Gastroesophageal sphincter (tissue), 4 donors: ENCODE measurements at regions not wholly inside any gene's neighbourhood (a gene's known extent, or its start where the extent isn't known, plus 50 kb on each side); places are given as distances from the start of the nearest gene placed in this dataset.

Experiments
- ATAC-seq: fragments of 150-250 bp; one replicate; pipeline ENCODE4 v1.9.1; 2016; ENCODE audit warnings: mild to moderate bottlenecking, moderate library complexity
- H3K27ac ChIP-seq, 4 donors: fragments of 200-600 bp; sonication (generic) in 3 of 4; 1 replicate in 3 of 4; 2 replicates in 1 of 4; pipeline ENCODE4 v1.5.1; 2016 to 2019
- H3K27me3 ChIP-seq: fragments of 200-600 bp; sonication (generic); one replicate; pipeline ENCODE4 v1.5.1; 2019
- H3K36me3 ChIP-seq, 2 donors: fragments of 200-600 bp; sonication (generic); one replicate each; pipeline ENCODE4 v1.5.1; 2019; ENCODE audit warnings: control low read depth in 1 of 2
- H3K4me1 ChIP-seq, 3 donors: fragments of 200-600 bp; sonication (generic); 1 replicate in 2 of 3; 2 replicates in 1 of 3; pipeline ENCODE4 v1.5.1; 2016 to 2019; ENCODE audit warnings: control low read depth in 2 of 3
- H3K4me3 ChIP-seq, 2 donors: fragments of 200-600 bp; sonication (generic); one replicate each; pipeline ENCODE4 v1.5.1; 2019; ENCODE audit warnings: mild to moderate bottlenecking in 1 of 2, moderate library complexity in 1 of 2
- H3K9me3 ChIP-seq, 3 donors: fragments of 200-600 bp; sonication (generic); one replicate each; pipeline ENCODE4 v1.5.1; 2017 to 2019; ENCODE audit warnings: control low read depth in 2 of 3
- EP300 ChIP-seq: sonication (generic); formaldehyde crosslinking; IDR thresholded peaks from one replicate; pipeline ENCODE4 v1.6.1; 2017; ENCODE audit warnings: antibody characterized with exemption, mild to moderate bottlenecking
- POLR2A ChIP-seq, 2 donors: fragments of 450-650 bp; IDR thresholded peaks; one replicate each; pipeline ENCODE4 v1.6.1; 2017; ENCODE audit warnings: antibody characterized with exemption in 2 of 2, mild to moderate bottlenecking in 2 of 2, moderate library complexity in 1 of 2
- POLR2AphosphoS5 ChIP-seq: sonication (generic); formaldehyde crosslinking; IDR thresholded peaks from one replicate; pipeline ENCODE4 v1.6.1; 2017; ENCODE audit warnings: antibody characterized with exemption
- WGBS, 2 donors: methylation state at CpG; one replicate each; pipeline ENCODE4 v1.1.5; 2018; ENCODE audit warnings: low coverage in 1 of 2; 5-methylcytosine and 5-hydroxymethylcytosine counted together
- TF ChIP-seq, protein P1 (sequence below), 4 experiments: fragments of 200-600 bp in 2 of 4; fragments of 450-650 bp in 2 of 4; sonication (generic) in 1 of 4; IDR thresholded peaks; one replicate each; pipeline ENCODE4 v1.5.1; 2017 to 2019; ENCODE audit warnings: antibody characterized with exemption in 4 of 4, mild to moderate bottlenecking in 2 of 4, moderate library complexity in 2 of 4

DNA sequence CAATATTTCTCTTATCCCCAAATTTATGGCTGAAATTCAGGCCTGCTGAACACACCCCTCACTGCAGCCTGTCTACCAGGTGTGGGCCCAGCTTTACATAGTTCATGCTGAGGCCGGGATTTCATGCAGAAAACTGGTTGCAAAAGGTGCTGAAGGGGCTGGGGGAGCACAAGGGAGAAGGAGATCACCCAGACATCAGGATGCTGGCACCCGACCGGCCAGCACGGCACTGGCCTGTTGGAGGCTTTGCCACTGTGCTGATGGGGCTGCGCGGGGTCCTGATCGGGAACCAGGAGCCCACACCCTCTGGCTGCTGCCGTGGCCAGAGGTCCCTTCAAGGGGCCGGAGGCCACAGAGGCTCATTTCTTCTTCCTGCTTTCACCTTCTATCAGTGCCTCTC, 177.9 kb upstream of the C2CD4B start:
- ATAC-seq, result no peak
- peaks cover 0 to 3% (median 0%) of the 10 kb centered on the region in 3 donors for H3K9me3 ChIP-seq
- TF ChIP-seq POLR2A (IDR thresholded peaks at IDR 0.05) (no peak), POLR2AphosphoS5 (no peak), EP300 (no peak)
- TF ChIP-seq, protein P1, sequence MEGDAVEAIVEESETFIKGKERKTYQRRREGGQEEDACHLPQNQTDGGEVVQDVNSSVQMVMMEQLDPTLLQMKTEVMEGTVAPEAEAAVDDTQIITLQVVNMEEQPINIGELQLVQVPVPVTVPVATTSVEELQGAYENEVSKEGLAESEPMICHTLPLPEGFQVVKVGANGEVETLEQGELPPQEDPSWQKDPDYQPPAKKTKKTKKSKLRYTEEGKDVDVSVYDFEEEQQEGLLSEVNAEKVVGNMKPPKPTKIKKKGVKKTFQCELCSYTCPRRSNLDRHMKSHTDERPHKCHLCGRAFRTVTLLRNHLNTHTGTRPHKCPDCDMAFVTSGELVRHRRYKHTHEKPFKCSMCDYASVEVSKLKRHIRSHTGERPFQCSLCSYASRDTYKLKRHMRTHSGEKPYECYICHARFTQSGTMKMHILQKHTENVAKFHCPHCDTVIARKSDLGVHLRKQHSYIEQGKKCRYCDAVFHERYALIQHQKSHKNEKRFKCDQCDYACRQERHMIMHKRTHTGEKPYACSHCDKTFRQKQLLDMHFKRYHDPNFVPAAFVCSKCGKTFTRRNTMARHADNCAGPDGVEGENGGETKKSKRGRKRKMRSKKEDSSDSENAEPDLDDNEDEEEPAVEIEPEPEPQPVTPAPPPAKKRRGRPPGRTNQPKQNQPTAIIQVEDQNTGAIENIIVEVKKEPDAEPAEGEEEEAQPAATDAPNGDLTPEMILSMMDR (IDR thresholded peaks at IDR 0.05), result no peak
- no peaks in the 10 kb centered on the region for H3K36me3 ChIP-seq
- no peaks in the 10 kb centered on the region for H3K27me3 ChIP-seq
- WGBS, 2 donors, result 100% methylated on average over 1 of the region's 9 CpGs; no CpG with 5 or more reads in 1 of the 2 donors
- no peak overlapping the region for H3K27ac ChIP-seq
- H3K4me3 ChIP-seq, result no peak overlapping the region
- no peaks in the 10 kb centered on the region for H3K4me1 ChIP-seq

DNA sequence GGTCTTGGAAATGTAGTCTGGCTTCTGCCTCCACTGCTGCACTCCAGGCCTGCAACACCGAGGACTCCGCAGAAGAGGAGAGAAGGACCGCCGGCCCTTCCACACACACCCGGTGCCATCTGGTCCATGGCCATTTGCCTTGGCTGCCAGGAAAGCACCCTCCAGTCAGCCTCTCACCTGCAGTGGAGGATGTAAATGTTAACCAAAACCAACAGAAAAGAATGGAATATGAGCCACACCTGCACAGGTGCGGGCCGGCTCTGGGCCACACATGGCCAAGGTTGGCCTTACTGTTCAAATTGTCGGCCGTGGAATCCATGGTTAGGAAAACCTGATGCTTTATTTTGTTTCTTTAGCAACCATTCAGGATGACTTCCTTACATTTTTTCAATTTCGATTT, 178.3 kb upstream of the C2CD4B start:
- no peak overlapping the region for H3K4me3 ChIP-seq
- H3K9me3 ChIP-seq, result peaks cover 0 to 3% (median 0%) of the 10 kb centered on the region in 3 donors
- no peak for ATAC-seq
- H3K27ac ChIP-seq, result no peak overlapping the region
- no peaks in the 10 kb centered on the region for H3K36me3 ChIP-seq
- H3K4me1 ChIP-seq, result no peaks in the 10 kb centered on the region
- no peaks in the 10 kb centered on the region for H3K27me3 ChIP-seq
- WGBS, 2 donors, result 73 to 87% methylated on average over 2 to 5 of the region's 10 CpGs
- TF ChIP-seq POLR2A (IDR thresholded peaks at IDR 0.05), result no peak
- TF ChIP-seq, protein P1 (IDR thresholded peaks at IDR 0.05), result no peak
- no peak for TF ChIP-seq POLR2AphosphoS5
- no peak for TF ChIP-seq EP300

DNA sequence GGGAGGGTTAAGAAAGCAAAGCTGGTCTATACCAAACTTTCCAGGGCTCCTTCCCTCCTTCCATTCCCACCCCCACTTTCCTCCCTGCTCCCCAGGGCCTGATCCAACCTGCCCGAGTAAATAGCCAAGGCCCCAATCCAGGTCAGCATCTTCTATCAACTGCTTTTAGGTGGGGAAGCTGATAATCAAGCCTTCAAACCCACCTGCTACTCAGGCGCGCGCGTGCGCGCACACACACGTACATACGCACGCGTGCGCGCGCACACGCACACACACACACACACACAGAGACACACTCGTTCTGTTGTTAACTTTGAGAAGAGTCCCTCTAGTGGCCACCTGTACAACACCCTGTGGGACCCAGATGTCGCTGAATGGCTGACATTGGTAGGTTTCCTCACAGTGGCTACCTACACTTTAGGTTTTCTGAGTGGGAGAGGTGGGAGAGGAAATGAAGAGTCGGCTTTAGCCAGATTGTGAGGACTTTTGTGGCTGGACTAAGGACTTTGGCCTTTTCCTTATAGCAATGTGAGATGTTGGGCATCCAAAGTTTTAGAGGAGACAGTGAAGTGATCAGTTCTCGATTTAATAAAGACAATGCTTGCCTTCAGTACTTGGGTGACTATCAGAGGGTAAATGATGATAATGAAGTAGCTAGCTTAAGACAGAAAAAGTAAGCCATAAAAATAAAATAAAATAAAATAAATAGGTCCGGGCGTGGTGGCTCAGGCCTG, 179.9 kb upstream of the C2CD4B start:
- H3K36me3 ChIP-seq, result no peaks in the 10 kb centered on the region
- WGBS, 2 donors, result 24 to 44% methylated on average over 8 to 18 of the region's 21 CpGs
- peak overlapping the region in 1 of 2 donors; percentile 3 for H3K4me3 ChIP-seq

DNA sequence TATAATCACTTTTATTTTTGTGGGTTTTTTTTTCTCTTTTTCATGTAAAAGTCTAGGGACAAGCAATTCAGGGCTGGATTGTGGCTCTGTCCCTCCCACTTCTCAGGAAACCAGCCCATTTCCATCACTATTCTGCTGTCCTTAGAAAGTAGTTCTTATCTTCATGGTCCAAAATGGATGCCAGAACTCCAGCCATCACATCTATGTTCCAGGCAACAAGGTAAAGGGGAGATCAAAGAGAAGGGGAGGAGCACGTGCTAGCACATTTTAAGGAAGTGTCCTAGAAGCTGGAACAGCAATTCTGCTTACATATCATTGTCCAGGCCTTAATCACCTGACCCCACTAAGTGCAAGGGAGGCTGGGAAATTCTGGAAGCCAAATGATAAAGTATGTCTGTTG, 181.1 kb upstream of the C2CD4B start:
- no peak overlapping the region for H3K27ac ChIP-seq
- WGBS, 2 donors, result 86% methylated on average over 1 of the region's 1 CpG; no CpG with 5 or more reads in 1 of the 2 donors
- no peak for TF ChIP-seq POLR2AphosphoS5
- peaks cover 0 to 3% (median 0%) of the 10 kb centered on the region in 3 donors for H3K9me3 ChIP-seq
- no peaks in the 10 kb centered on the region for H3K4me1 ChIP-seq
- ATAC-seq, result no peak
- H3K27me3 ChIP-seq, result no peaks in the 10 kb centered on the region
- H3K4me3 ChIP-seq, result no peak overlapping the region
- H3K36me3 ChIP-seq, result no peaks in the 10 kb centered on the region

More for the DNA sequence above, 179.9 kb upstream of the C2CD4B start:
- ATAC-seq, result peak; percentile 34
- Histone ChIP-seq H3K27me3 (no peaks in the 10 kb centered on the region), H3K4me1 (no peaks in the 10 kb centered on the region), H3K9me3 (peaks cover 0 to 3% (median 0%) of the 10 kb centered on the region in 3 donors), H3K27ac (no peak overlapping the region)
- TF ChIP-seq EP300, result no peak
- TF ChIP-seq, protein P1 (IDR thresholded peaks at IDR 0.05), result peak in 2 of 4 experiments; percentile 46 to 55

DNA sequence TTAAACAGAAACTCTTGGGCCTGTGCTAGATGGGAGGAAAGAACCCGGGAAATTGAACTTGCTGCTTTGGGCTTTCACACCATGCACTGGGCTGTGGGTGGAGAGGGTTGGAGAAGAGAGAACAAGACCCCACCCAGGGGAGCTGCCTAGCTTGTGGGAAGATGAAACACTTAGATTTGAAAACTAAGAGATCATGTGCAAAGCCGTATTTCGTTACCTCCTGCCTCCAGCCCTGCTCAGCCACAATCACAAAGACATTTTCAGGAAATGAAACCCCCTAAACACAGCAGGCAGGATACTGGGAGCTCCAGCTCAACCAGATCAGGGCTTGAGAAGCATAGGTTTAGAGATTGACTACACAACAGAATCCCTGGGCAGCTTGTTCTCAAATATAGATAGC, 183.0 kb upstream of the C2CD4B start:
- no peaks in the 10 kb centered on the region for H3K27me3 ChIP-seq
- no peaks in the 10 kb centered on the region for H3K4me1 ChIP-seq
- no peak overlapping the region for H3K27ac ChIP-seq
- no peaks in the 10 kb centered on the region for H3K36me3 ChIP-seq
- TF ChIP-seq POLR2A (IDR thresholded peaks at IDR 0.05), result no peak
- TF ChIP-seq, protein P1 (IDR thresholded peaks at IDR 0.05), result no peak
- no peak for TF ChIP-seq POLR2AphosphoS5
- TF ChIP-seq EP300, result no peak
- WGBS, 2 donors, result 71 to 75% methylated on average over 1 to 3 of the region's 3 CpGs
- no peak for ATAC-seq
- peaks cover 0 to 3% (median 0%) of the 10 kb centered on the region in 3 donors for H3K9me3 ChIP-seq
- H3K4me3 ChIP-seq, result no peak overlapping the region
